Parathyroid adenoma (tissue), 2 donors: ENCODE measurements at regions not wholly inside any gene's neighbourhood (a gene's known extent, or its start where the extent isn't known, plus 50 kb on each side); places are given as distances from the start of the nearest gene placed in this dataset.
A peak's percentile ranks its signal among the peaks of the same experiment; 100 is the strongest.

Source experiments
- H2AFZ ChIP-seq: fragments of 300-600 bp; sonication (generic); one replicate; pipeline ENCODE4 v1.7.0; 2017; ENCODE audit warnings: antibody characterized with exemption, mild to moderate bottlenecking
- H3K27ac ChIP-seq: fragments of 300-600 bp; sonication (generic); one replicate; pipeline ENCODE4 v1.7.0; 2017
- H3K27me3 ChIP-seq: fragments of 300-600 bp; sonication (generic); one replicate; pipeline ENCODE4 v1.7.0; 2017; ENCODE audit warnings: low read length; ENCODE audit not compliant: control insufficient read depth, insufficient read depth
- H3K36me3 ChIP-seq: fragments of 300-600 bp; sonication (generic); one replicate; pipeline ENCODE4 v1.7.0; 2017; ENCODE audit warnings: low read length; ENCODE audit not compliant: control insufficient read depth, insufficient read depth
- H3K4me1 ChIP-seq: fragments of 300-600 bp; sonication (generic); one replicate; pipeline ENCODE4 v1.7.0; 2017; ENCODE audit warnings: control low read depth
- H3K4me2 ChIP-seq: fragments of 300-600 bp; sonication (generic); one replicate; pipeline ENCODE4 v1.7.0; 2017; ENCODE audit warnings: low read length
- H3K4me3 ChIP-seq: fragments of 300-600 bp; sonication (generic); one replicate; pipeline ENCODE4 v1.7.0; 2017; ENCODE audit warnings: low read depth, low read length
- H3K79me2 ChIP-seq: fragments of 300-600 bp; sonication (generic); one replicate; pipeline ENCODE4 v1.7.0; 2017; ENCODE audit warnings: control low read depth
- H3K9ac ChIP-seq: fragments of 300-600 bp; sonication (generic); one replicate; pipeline ENCODE4 v1.7.0; 2017; ENCODE audit warnings: mild to moderate bottlenecking
- H3K9me3 ChIP-seq: fragments of 300-600 bp; sonication (generic); one replicate; pipeline ENCODE4 v1.7.0; 2017; ENCODE audit warnings: low read length; ENCODE audit not compliant: control insufficient read depth
- TF ChIP-seq, protein P1 (sequence below): fragments of 300-600 bp; sonication (generic); IDR thresholded peaks from one replicate; pipeline ENCODE4 v1.7.0; 2017; ENCODE audit warnings: antibody characterized with exemption, mild to moderate bottlenecking
- donor health status: primary hyperparathyroidism.

DNA sequence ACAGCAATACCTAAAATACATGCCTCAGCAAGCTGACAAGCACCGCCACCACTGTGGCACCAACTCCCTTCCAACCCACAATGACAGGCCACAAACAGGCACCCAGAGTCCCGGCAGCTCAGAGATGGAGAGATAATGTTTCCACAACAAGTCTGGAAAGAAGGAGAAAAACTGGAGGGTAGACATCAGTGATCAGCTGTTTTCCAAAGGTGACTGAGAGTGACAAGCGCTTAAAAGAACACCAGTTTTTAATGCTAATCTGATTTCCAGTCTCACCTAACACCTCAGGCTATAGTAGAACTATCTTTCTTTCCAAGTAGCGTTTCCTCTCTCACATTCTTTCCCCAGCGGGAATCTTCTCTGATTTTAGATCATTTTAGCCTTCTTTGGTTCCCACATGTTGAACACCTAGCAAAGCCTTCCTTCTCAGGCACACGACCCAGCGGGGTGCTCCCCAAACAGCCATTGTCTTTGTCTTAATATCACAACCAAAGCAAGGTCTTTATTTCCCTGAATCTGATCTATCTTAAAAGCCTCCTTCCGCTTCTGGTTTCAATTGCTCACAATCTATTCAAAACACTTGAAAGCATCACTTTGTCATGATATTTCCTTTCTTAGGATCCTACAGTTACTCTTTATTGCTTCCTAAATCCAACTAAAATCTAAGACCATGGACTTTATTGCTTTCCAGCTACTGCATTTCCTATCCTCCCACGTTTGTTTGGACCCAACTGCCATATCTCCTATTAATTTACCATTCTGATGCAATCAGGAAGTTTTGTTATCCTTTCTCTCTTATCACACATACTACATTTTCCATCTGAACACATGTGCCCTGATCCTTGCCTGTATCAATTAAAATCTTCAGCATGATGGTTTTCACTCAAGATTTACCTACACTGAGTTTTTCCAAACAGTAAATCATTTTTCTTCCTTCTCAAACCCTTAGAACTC lies 282.7 kb downstream of the ADGB start:
- H3K9ac ChIP-seq: peak overlapping the region; percentile 24
- no peaks in the 10 kb centered on the region for H3K9me3 ChIP-seq
- H3K4me3 ChIP-seq: peak overlapping the region; percentile 2
- H3K4me1 ChIP-seq: peaks cover 79% of the 10 kb centered on the region
- no peaks in the 10 kb centered on the region for H3K79me2 ChIP-seq
- no peaks in the 10 kb centered on the region for H3K27me3 ChIP-seq
- TF ChIP-seq, protein P1, sequence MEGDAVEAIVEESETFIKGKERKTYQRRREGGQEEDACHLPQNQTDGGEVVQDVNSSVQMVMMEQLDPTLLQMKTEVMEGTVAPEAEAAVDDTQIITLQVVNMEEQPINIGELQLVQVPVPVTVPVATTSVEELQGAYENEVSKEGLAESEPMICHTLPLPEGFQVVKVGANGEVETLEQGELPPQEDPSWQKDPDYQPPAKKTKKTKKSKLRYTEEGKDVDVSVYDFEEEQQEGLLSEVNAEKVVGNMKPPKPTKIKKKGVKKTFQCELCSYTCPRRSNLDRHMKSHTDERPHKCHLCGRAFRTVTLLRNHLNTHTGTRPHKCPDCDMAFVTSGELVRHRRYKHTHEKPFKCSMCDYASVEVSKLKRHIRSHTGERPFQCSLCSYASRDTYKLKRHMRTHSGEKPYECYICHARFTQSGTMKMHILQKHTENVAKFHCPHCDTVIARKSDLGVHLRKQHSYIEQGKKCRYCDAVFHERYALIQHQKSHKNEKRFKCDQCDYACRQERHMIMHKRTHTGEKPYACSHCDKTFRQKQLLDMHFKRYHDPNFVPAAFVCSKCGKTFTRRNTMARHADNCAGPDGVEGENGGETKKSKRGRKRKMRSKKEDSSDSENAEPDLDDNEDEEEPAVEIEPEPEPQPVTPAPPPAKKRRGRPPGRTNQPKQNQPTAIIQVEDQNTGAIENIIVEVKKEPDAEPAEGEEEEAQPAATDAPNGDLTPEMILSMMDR: no peak
- H3K27ac ChIP-seq: peak overlapping the region; percentile 98
- H2AFZ ChIP-seq: peak overlapping the region; percentile 54
- peak overlapping the region; percentile 59 for H3K4me2 ChIP-seq
- H3K36me3 ChIP-seq: no peaks in the 10 kb centered on the region

DNA sequence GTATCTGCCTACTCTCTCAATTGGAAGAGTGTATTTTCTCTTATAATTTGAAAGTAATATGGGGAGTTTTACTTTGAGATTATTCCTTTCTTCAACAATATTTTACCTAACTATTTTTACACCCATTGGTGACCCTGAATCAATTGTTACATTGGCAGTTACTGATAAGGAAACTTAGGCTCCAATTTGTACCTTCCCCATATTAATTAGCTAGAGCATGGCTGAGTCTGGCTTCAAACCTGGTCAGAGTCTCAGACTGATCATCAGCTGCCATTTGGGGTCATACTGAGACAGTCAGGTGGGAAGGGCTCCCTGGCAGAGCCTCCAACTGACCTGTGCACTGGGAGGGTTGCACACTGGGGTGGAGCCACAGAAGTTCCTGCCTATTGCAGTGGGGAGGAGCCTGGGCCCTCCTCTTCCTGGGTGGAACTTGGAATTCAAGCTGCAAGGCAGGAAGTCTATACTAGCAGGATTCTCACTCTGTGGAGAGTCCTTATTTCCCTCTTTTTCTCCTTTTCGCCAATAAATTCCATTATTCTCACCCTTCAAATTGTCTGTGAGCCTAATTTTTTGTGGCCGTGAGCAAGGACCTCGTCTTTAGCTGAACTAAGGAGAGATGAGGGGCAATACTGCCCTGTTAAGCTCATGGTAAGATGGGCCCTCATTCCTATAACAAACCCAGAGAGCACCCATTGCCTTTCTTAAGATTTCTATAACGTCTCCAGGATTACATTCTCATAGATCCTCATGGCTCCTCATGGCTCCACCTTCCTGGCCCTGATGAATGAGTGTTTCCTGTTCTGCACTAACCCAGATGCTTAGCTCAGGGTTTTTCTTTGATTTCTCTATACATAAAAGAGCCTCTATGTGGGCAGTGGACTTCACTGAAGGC lies 285.1 kb downstream of the ADGB start:
- Histone ChIP-seq H3K36me3 (no peaks in the 10 kb centered on the region), H3K27me3 (no peaks in the 10 kb centered on the region), H3K27ac (peak overlapping the region; percentile 98), H3K4me3 (no peak overlapping the region), H3K4me1 (peaks cover 77% of the 10 kb centered on the region), H2AFZ (no peak overlapping the region), H3K9ac (no peak overlapping the region), H3K4me2 (no peak overlapping the region), H3K79me2 (no peaks in the 10 kb centered on the region), H3K9me3 (no peaks in the 10 kb centered on the region)
- TF ChIP-seq, protein P1: no peak

DNA sequence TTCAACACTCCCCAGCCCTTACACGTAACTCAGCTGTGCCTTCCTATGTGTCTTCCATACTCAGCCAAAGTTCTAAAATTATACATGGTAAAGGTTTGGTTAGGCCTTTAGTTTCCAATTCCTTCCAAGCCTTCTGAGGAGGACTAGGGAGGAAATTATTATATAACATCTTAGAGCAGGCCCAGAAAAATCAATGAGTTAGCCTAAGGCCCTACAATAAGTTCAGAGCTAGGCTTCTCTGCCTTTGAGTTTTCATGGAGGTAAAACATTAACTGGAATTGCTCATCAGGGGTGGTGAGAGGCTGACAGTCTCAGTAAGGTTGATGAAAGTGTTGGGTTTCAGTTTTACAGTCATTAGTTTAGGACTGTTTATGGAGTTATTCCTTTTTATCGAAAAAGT lies 286.0 kb downstream of the ADGB start:
- Histone ChIP-seq H3K4me3 (no peak overlapping the region), H3K4me1 (peaks cover 77% of the 10 kb centered on the region), H3K9ac (no peak overlapping the region), H3K27ac (peak overlapping the region; percentile 24), H2AFZ (peak overlapping the region; percentile 34), H3K9me3 (no peaks in the 10 kb centered on the region), H3K27me3 (no peaks in the 10 kb centered on the region), H3K36me3 (no peaks in the 10 kb centered on the region), H3K4me2 (peak overlapping the region; percentile 15), H3K79me2 (no peaks in the 10 kb centered on the region)
- TF ChIP-seq, protein P1: no peak

DNA sequence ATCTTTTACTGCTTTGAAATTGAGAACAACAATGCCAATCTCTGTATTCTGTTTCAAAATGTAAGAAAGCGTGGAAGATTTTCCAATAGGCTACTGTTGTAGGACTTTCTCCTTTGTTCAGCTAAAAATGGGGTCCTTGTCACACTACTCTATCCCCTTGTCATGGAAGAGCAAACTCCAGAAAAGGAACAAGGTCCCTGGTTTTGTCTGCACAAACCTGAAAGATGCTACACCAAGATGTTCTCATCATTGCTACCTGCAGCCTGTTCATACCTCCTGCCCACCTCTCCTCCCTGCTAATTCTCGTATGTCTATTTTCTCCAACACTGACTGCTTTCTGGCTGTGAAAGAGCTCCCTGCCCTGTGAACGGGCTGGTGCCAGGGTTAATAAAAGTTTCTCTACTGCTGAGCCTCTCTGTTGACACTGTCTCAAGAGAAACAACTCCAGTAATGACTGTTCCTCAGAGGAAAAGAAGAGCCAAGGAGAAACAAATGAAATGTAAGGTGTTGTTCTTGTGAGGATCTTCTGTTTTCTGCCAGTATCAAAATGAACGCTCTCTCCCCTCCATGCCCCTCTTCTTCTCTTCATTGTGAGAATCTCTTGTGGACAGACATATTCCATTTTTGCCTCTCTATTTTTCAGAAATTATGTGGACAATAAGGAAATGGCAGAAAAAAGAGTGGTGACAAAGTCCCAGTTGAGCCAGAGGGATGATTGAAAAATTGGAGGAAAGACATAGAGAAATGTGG lies 287.1 kb downstream of the ADGB start:
- H3K27ac ChIP-seq: peak overlapping the region; percentile 69
- H3K27me3 ChIP-seq: no peaks in the 10 kb centered on the region
- TF ChIP-seq, protein P1: no peak
- peak overlapping the region; percentile 71 for H2AFZ ChIP-seq
- no peaks in the 10 kb centered on the region for H3K36me3 ChIP-seq
- no peak overlapping the region for H3K4me2 ChIP-seq
- no peaks in the 10 kb centered on the region for H3K9me3 ChIP-seq
- peaks cover 69% of the 10 kb centered on the region for H3K4me1 ChIP-seq
- no peak overlapping the region for H3K4me3 ChIP-seq
- no peaks in the 10 kb centered on the region for H3K79me2 ChIP-seq
- no peak overlapping the region for H3K9ac ChIP-seq
